OCI-LY3 (cell line): ENCODE measurements at regions not wholly inside any gene's neighbourhood (a gene's known extent, or its start where the extent isn't known, plus 50 kb on each side); places are given as distances from the start of the nearest gene placed in this dataset.

Experiments
- CTCF ChIP-seq: fragments of 200-600, 300-600 bp; sonication (generic); IDR thresholded peaks from 2 replicates; pipeline ENCODE4 v1.5.1; 2014; ENCODE audit warnings: antibody characterized with exemption, low read length, low read depth
- EZH2phosphoT487 ChIP-seq: fragments of 200-600 bp; shearing (Covaris generic); IDR thresholded peaks from 2 replicates; pipeline ENCODE4 v1.6.1; 2018; ENCODE audit warnings: antibody characterized with exemption, mixed run types, low read depth

GRCh38 chr10:10598297-10598696 lies 419.4 kb upstream of the CELF2 start:
- TF ChIP-seq CTCF (no peak), EZH2phosphoT487 (no peak)
